D341Med (cell line): ENCODE measurements at regions not wholly inside any gene's neighbourhood (a gene's known extent, or its start where the extent isn't known, plus 50 kb on each side); places are given as distances from the start of the nearest gene placed in this dataset.
"Not testable (repeated sequence)": the region's sequence is repeated elsewhere in the genome, so short reads cannot be mapped to it uniquely, and the experiment has no call there.

Source experiments
- DNase-seq: peaks from one replicate; pipeline ENCODE4 v3.0.0; 2012; ENCODE audit warnings: low spot score

DNA sequence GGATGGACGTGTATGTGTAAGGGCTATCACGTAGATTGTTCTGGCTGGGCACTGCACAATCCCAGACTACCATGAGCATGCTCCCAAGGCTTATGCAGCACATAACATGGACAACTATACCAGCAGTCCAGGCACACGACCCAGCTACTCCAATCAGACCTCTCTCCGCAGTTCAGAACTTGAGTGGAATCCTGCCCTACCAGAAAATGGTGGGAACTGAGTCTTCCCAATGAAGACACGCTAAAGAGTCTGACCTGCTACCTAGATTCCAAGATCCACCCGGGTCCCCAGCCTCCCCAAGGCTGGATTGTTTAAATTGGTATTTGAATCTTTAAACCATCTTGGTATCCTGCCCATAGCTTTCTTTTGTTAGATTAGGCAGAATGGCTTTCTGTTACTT is 251.3 kb upstream of the KAZN start:
- DNase-seq = no peak

GRCh38 chr1:14347776-14348175 is 250.7 kb upstream of the KAZN start:
- no peak for DNase-seq

- no peak for DNase-seq
These were observed 248.3 kb upstream of the KAZN start for GRCh38 chr1:14350197-14350596.

DNA sequence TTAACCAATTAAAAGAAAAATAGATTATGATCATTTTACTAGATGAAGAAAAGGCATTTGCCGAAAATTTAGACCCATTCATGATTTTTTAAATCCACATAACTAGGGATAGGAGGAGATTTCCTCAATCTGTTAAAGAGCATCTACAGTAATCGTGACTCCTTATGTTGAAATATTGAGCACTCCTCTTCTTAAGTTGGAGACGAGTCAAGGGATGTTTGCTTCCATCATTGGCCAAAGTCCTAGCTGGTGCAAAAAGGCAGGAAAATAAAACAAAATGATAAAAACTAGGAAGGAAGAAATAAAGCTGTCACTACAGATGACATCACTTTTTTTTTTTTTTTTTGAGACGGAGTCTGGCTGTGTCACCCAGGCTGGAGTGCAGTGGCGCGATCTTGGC is 245.6 kb upstream of the KAZN start:
- no peak for DNase-seq

GRCh38 chr1:14361005-14361404 is 237.5 kb upstream of the KAZN start:
- DNase-seq = not testable (repeated sequence)

DNA sequence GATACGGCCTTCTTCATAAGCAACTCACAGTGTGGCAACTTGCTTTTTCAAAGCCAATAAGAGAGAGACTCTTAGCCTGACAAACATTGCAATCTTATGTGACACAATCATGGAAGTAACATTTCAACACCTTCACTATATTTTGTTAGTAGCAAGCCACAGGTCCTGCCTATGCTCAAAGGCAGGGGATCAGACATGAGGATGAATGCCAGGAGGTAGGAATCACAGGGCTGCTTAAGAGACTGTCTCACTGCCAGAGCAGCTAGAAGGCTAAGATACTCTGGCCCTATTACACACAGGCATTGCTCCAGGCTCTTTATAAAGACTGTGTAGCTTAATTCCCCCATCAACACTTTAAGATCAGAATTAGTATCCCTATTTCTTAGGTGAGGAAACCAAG is 236.2 kb upstream of the KAZN start:
- DNase-seq = no peak

DNA sequence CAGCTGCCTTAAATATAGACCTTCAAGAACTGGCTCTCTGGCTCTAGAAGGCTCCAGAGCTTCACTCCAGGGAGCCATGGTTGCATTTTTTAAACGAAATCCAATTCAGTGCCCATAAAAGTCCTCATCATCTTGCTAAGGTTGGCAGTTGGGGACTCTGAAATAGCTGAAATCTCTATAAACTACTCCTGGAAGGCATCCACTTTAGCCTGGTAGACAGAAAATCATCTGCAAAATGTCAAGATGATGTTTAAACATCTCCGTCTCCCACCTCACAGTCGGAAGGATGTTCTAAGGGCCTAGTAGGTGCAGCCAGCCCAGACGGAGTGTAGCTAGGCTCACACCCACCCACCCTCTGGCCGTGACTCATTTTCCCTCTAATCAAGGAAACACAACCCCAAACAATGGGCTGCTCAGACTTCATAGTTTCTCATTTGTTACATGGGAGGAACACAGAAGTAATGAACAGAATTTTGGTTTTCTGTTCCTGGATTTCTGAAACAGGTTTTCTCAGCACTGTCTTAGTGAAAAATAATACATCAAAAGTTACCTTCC is 235.4 kb upstream of the KAZN start:
- no peak for DNase-seq

GRCh38 chr1:14363707-14364413 is 234.6 kb upstream of the KAZN start:
- DNase-seq = no peak

GRCh38 chr1:14365301-14365988 is 233.0 kb upstream of the KAZN start:
- DNase-seq = no peak

GRCh38 chr1:14366091-14367018 is 232.1 kb upstream of the KAZN start:
- DNase-seq = no peak

GRCh38 chr1:14367451-14367850 is 231.0 kb upstream of the KAZN start:
- no peak for DNase-seq

DNA sequence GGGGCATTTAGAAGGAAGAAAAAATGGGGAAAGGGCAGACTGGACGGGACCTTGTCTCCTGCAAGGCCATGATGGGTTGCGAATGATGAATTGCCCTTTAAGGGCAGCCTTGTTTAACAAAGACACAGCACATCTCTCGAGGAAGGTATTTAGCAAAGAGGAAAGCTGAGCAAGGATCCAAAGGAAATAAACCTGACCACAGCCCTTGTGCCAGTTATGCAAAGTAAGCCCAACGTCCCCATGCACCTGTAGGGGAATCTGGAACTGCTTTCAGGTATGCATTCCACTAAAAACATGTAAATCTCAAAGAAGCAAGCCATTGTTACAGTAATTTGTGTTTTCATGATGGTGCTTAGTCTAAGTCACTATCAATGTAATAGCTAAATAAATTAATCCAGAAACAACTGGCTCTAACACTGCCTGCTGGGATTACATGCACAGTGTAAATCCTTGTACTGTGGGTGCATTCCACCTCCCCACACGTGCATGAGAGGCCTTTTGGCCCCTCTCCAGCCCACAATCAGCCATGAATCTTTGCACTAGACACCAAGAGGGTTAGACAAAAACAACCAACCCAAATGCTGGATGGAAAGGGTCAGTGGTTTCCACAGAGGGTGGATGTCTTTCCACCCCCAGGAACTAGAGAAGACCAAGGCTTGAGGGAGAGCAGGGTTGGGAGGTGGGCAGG is 228.8 kb upstream of the KAZN start:
- no peak for DNase-seq

- no peak for DNase-seq
These were observed 226.6 kb upstream of the KAZN start for GRCh38 chr1:14371771-14372497.

- DNase-seq = no peak
These were observed 226.0 kb upstream of the KAZN start for GRCh38 chr1:14372526-14372925.

DNA sequence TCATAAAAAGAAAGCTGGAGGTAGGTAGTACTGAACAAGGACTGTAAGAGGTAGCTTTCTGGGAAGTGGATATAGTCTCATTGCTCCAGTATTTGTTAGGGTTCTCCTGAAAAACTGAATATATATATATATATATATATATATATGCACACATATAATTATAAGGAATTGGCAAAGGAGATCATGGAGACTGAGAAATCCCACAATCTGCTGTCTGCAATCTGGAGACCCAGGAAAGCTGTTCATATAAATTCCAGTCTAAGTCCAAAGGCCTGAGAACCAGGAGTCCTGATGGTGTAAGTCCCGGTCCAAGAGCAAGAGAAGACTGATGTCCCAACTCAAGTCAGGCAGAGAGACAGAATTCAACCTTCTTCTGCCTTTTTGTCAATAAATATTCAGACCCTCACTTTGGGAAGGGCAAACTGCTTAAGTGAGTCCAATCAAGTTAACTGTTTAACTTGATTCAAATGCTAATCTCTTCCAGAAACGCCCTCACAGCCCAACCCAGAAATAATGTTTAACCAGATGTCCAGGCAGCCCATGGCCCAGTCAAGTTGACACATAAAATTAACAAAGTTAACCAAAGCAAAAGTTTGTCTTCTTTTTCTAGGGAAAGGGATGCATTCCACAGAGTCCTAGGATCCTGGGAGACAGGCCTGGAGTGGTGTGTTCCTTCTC is 225.3 kb upstream of the KAZN start:
- no peak for DNase-seq

DNA sequence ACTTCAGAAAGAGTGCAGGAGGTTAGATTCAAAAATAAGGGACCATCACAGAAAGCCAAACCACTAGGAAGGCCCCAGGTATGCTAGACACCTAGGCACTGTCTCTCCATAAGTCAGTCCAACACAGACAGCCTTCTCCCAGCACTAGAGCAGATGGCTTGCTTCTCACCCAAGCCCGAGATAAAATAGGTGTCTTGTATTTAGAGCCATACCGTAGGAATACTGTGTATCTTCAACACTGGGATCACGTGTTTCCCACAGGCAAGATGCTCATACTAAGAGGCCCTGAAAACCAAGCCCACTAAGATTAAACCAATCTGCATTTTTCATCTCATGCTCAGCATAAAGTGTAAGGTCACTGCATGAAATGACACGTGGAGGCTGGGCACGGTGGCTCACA is 223.3 kb upstream of the KAZN start:
- no peak for DNase-seq

- DNase-seq = no peak
These were observed 221.1 kb upstream of the KAZN start for GRCh38 chr1:14377386-14377785.

GRCh38 chr1:14380408-14380807 is 218.1 kb upstream of the KAZN start:
- DNase-seq = no peak

- DNase-seq = no peak
These were observed 207.7 kb upstream of the KAZN start for GRCh38 chr1:14390816-14391215.

DNA sequence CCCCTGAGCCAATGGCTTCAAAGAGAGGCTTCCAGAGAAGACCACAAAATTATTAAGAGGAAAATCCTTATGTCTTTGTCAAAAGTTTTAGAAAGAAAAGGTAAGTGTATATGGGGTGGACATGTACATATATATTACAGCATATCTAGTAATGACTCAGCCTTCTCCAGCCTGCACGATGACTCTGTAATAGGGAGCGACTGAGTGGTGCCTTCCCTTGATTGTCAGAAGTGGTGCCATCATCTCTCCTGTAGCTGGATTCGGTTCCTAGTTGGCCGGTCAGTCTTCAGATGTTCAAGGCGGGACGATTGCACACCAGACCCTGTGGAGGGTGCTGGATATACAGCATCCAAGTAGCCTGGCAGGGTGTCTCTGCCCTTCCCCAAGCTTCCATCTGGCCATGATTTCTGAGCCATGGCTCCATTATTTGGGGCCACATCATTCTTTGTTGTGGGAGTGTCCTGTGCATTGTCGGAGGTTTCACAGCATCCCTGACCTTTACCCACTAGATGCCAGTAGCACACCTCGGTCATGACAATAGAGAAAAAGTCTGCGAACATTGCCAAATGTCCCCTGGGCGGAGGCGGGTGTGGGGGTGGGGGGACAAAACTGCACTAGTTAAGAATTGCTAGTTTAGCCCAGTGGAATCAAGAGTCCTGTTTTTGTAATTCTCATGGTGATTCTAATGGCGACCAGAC is 206.2 kb upstream of the KAZN start:
- DNase-seq = no peak
